PC-9 (cell line): ENCODE measurements at regions not wholly inside any gene's neighbourhood (a gene's known extent, or its start where the extent isn't known, plus 50 kb on each side); places are given as distances from the start of the nearest gene placed in this dataset.

Experiments
- EZH2 ChIP-seq: fragments of 200-600 bp; sonication (generic); IDR thresholded peaks from 2 replicates; pipeline ENCODE4 v1.8.0; 2017; ENCODE audit warnings: antibody characterized with exemption, low read depth
- TF ChIP-seq, protein P1 (sequence below): fragments of 200-600 bp; sonication (generic); conservative IDR thresholded peaks from 2 replicates; pipeline ENCODE4 v1.6.1; 2017; ENCODE audit warnings: mixed run types, antibody characterized with exemption, mild to moderate bottlenecking, moderate library complexity

DNA sequence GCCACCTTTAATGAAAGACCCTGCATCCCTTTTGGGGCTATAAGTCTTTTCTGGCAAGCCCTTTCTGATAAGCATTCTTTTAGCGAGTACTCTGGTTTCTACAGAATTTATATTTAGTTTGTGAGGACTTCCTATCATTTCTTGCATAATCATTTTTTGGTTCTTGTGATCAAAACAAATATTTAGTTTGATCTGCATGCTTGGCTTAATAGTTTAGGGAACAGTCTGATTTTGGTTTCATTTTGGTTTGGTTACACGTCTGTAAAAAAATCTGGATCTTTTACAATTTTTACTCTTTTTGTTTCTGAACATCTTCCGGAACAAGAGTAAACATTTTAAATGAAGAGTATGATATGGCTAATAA, 1074.4 kb downstream of the CDH9 start:
- TF ChIP-seq, protein P1, sequence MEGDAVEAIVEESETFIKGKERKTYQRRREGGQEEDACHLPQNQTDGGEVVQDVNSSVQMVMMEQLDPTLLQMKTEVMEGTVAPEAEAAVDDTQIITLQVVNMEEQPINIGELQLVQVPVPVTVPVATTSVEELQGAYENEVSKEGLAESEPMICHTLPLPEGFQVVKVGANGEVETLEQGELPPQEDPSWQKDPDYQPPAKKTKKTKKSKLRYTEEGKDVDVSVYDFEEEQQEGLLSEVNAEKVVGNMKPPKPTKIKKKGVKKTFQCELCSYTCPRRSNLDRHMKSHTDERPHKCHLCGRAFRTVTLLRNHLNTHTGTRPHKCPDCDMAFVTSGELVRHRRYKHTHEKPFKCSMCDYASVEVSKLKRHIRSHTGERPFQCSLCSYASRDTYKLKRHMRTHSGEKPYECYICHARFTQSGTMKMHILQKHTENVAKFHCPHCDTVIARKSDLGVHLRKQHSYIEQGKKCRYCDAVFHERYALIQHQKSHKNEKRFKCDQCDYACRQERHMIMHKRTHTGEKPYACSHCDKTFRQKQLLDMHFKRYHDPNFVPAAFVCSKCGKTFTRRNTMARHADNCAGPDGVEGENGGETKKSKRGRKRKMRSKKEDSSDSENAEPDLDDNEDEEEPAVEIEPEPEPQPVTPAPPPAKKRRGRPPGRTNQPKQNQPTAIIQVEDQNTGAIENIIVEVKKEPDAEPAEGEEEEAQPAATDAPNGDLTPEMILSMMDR = no peak
- TF ChIP-seq EZH2 = no peak
